Left colon (tissue), 2 donors: ENCODE measurements at regions not wholly inside any gene's neighbourhood (a gene's known extent, or its start where the extent isn't known, plus 50 kb on each side); places are given as distances from the start of the nearest gene placed in this dataset.
"Not testable (repeated sequence)": the region's sequence is repeated elsewhere in the genome, so short reads cannot be mapped to it uniquely, and the experiment has no call there.

Source experiments
- ATAC-seq: fragments of 200-7000 bp; cut with Tn5 transposase; one replicate; pipeline ENCODE4 v1.9.1; 2020; ENCODE audit warnings: mild to moderate bottlenecking, moderate library complexity
- DNase-seq, 2 donors: peaks; one replicate each; pipeline ENCODE4 v3.0.0-alpha.2; 2020
- intact Hi-C, 2 donors: fragments of 100-400 bp; cut with DNase I in 1 of 2; cut with micrococcal nuclease in 1 of 2; formaldehyde crosslinking; loops; one replicate each; pipeline versions ENCODE4 v1.11.2 to v1.14.0; 2022; cut with DNase I, micrococcal nuclease
- donor health status: DM: no; HTN: no; CAD: no.
- donor health status: DM: yes; HTN: yes; CAD: no.

- ATAC-seq (no peak), DNase-seq (no peak)
- intact Hi-C loops, result no loop called here
Observed at GRCh38 chr1:184890539-184890973, 83.8 kb downstream of the NIBAN1 start.

GRCh38 chr1:184889902-184890301, 84.4 kb downstream of the NIBAN1 start:
- ATAC-seq, result no peak
- no peak for DNase-seq
- intact Hi-C loops, result no loop called here

- ATAC-seq, result no peak
- no peak for DNase-seq
- intact Hi-C loops, result no loop called here
Observed at GRCh38 chr1:184889166-184889565, 85.1 kb downstream of the NIBAN1 start.

GRCh38 chr1:184888505-184888904, 85.8 kb downstream of the NIBAN1 start:
- no peak for DNase-seq
- ATAC-seq, result no peak
- intact Hi-C loops, result no loop called here

GRCh38 chr1:184882957-184883815, 91.1 kb downstream of the NIBAN1 start:
- ATAC-seq (no peak), DNase-seq (no peak)
- intact Hi-C loops, result no loop called here

GRCh38 chr1:184881941-184882913, 92.1 kb downstream of the NIBAN1 start:
- peak in 1 of 2 donors; percentile 54 for DNase-seq
- intact Hi-C loops, result no loop called here
- ATAC-seq, result no peak

- intact Hi-C loops, result no loop called here
- DNase-seq (no peak), ATAC-seq (no peak)
Observed at GRCh38 chr1:184879876-184880557, 94.3 kb downstream of the NIBAN1 start.

GRCh38 chr1:184878602-184879001, 95.7 kb downstream of the NIBAN1 start:
- intact Hi-C loops, result no loop called here
- ATAC-seq, result no peak

GRCh38 chr1:184878002-184878401, 96.3 kb downstream of the NIBAN1 start:
- no peak for DNase-seq
- peak; percentile 78 for ATAC-seq
- intact Hi-C loops, result no loop called here

More at GRCh38 chr1:184878602-184879001, 95.7 kb downstream of the NIBAN1 start:
- no peak for DNase-seq

- DNase-seq, ATAC-seq, intact Hi-C loops: not testable (repeated sequence)
Observed at GRCh38 chr1:184876015-184876414, 98.3 kb downstream of the NIBAN1 start.

- intact Hi-C loops, result no loop called here
- DNase-seq (no peak), ATAC-seq (no peak)
Observed at GRCh38 chr1:184875218-184875617, 99.1 kb downstream of the NIBAN1 start.

GRCh38 chr1:184870319-184870718, 104.0 kb downstream of the NIBAN1 start:
- no peak for ATAC-seq
- no peak for DNase-seq
- intact Hi-C loops, result no loop called here

GRCh38 chr1:184867866-184868689, 106.2 kb downstream of the NIBAN1 start:
- ATAC-seq (no peak), DNase-seq (no peak)
- intact Hi-C loops, result no loop called here

GRCh38 chr1:184866991-184867788, 107.1 kb downstream of the NIBAN1 start:
- no peak for ATAC-seq
- intact Hi-C loops, result no loop called here
- DNase-seq, result no peak

- DNase-seq (no peak), ATAC-seq (no peak)
- intact Hi-C loops, result no loop called here
Observed at GRCh38 chr1:184866586-184866985, 107.7 kb downstream of the NIBAN1 start.

GRCh38 chr1:184865831-184866230, 108.5 kb downstream of the NIBAN1 start:
- ATAC-seq (no peak), DNase-seq (no peak)
- intact Hi-C loops, result no loop called here

- DNase-seq (no peak), ATAC-seq (no peak)
- intact Hi-C loops, result no loop called here
Observed at GRCh38 chr1:184861755-184862336, 107.2 kb upstream of the EDEM3 start.
